Endothelial cell (in vitro differentiated cells): ENCODE measurements at regions not wholly inside any gene's neighbourhood (a gene's known extent, or its start where the extent isn't known, plus 50 kb on each side); places are given as distances from the start of the nearest gene placed in this dataset.

Experiments
- DNase-seq: peaks from one replicate; pipeline ENCODE4 v3.0.0; 2021; ENCODE audit warnings: low spot score
- H3K27ac Mint-ChIP-seq: one replicate; pipeline ENCODE4 v1.8.0; 2021; ENCODE audit warnings: mixed read lengths, inconsistent platforms; ENCODE audit not compliant: unreplicated experiment
- H3K27me3 Mint-ChIP-seq: one replicate; pipeline ENCODE4 v1.8.0; 2021; ENCODE audit warnings: mild to moderate bottlenecking, moderate library complexity, mixed read lengths, inconsistent platforms; ENCODE audit not compliant: unreplicated experiment
- H3K36me3 Mint-ChIP-seq: one replicate; pipeline ENCODE4 v1.8.0; 2021; ENCODE audit warnings: mild to moderate bottlenecking, low read depth, mixed read lengths, inconsistent platforms; ENCODE audit not compliant: unreplicated experiment
- H3K4me1 Mint-ChIP-seq: one replicate; pipeline ENCODE4 v1.8.0; 2021; ENCODE audit warnings: mild to moderate bottlenecking, mixed read lengths, inconsistent platforms; ENCODE audit not compliant: unreplicated experiment
- H3K4me3 Mint-ChIP-seq: one replicate; pipeline ENCODE4 v1.8.0; 2021; ENCODE audit warnings: mild to moderate bottlenecking, mixed read lengths, inconsistent platforms; ENCODE audit not compliant: unreplicated experiment
- H3K9me3 Mint-ChIP-seq: one replicate; pipeline ENCODE4 v1.8.0; 2021; ENCODE audit warnings: mixed read lengths, inconsistent platforms; ENCODE audit not compliant: unreplicated experiment
- TF ChIP-seq, protein P1 (sequence below): fragments of 200-600 bp; sonication (generic); IDR thresholded peaks from one replicate; pipeline ENCODE4 v1.5.0; 2021; ENCODE audit warnings: antibody characterized with exemption; ENCODE audit not compliant: unreplicated experiment

DNA sequence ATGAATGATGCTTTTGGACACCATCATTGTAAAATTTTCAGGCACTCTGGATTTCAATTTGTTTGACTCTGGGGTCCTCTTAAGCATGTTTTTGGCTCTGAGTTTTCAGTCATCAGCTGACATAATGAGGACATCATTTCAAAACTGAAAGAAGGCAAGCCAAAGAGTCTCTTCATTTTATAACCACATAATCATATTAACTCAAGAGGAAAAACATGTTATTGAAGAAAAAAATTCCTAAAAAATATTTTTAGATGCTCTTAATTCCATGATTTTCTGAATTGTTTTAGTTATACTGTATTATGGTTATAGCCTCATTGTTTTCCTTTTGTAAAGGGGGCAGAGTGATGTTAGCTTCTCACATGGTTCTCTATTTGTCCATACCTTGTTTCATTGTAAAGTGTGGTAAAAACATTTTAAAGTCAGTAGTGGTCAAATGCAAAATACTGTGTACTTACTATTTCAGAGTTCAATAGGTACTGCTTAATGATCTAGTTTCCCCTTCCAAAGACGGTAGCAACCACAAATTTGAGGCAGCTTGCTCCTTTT lies 472.1 kb downstream of the DMRT2 start:
- Mint-ChIP-seq H3K27me3 (no peaks in the 10 kb centered on the region), H3K4me1 (no peaks in the 10 kb centered on the region), H3K4me3 (no peak overlapping the region), H3K36me3 (no peaks in the 10 kb centered on the region), H3K27ac (no peak overlapping the region), H3K9me3 (no peaks in the 10 kb centered on the region)
- DNase-seq: no peak
- TF ChIP-seq, protein P1, sequence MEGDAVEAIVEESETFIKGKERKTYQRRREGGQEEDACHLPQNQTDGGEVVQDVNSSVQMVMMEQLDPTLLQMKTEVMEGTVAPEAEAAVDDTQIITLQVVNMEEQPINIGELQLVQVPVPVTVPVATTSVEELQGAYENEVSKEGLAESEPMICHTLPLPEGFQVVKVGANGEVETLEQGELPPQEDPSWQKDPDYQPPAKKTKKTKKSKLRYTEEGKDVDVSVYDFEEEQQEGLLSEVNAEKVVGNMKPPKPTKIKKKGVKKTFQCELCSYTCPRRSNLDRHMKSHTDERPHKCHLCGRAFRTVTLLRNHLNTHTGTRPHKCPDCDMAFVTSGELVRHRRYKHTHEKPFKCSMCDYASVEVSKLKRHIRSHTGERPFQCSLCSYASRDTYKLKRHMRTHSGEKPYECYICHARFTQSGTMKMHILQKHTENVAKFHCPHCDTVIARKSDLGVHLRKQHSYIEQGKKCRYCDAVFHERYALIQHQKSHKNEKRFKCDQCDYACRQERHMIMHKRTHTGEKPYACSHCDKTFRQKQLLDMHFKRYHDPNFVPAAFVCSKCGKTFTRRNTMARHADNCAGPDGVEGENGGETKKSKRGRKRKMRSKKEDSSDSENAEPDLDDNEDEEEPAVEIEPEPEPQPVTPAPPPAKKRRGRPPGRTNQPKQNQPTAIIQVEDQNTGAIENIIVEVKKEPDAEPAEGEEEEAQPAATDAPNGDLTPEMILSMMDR: no peak

DNA sequence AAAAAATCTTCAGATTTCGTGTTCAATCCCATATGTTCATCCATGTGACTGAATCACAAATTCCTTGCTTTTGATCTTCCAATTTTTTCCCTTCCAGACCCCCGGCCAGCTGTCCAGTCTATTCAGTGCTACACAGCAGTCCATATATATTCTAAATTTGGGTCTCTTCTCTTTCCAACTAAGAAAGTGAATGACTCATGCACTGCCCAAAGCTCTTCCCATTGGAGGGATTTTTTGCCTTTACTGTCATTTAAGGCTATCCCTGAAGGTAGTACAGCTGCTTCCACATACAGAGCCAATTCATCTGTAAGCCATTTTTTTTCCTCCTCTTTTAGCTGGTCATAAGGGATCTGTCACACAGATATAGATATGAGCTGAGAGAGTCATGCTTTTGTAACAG lies 478.3 kb downstream of the DMRT2 start:
- no peak for DNase-seq
- Mint-ChIP-seq H3K27me3 (no peaks in the 10 kb centered on the region), H3K27ac (no peak overlapping the region), H3K4me3 (no peak overlapping the region), H3K9me3 (no peaks in the 10 kb centered on the region), H3K4me1 (no peaks in the 10 kb centered on the region), H3K36me3 (no peaks in the 10 kb centered on the region)
- TF ChIP-seq, protein P1: no peak

DNA sequence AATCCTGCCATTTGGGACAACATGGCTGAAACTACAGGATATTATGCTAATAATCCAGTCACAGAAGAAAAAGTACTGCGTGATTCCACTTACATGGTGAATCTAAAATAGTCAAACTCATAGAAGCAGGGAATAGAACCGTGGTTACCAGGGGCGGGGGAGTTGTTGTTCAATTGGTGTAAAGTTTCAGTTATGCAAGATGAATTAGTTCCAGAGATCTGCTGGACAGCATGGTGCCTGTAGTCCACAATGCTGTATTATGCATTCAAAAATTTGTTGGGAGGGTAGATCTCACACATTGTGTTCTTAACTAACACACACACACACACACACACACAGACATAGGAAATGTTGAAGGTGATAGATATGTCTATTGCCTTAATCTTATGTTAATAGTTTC lies 480.5 kb downstream of the DMRT2 start:
- Mint-ChIP-seq H3K9me3 (no peaks in the 10 kb centered on the region), H3K27me3 (peaks cover 1% of the 10 kb centered on the region)

DNA sequence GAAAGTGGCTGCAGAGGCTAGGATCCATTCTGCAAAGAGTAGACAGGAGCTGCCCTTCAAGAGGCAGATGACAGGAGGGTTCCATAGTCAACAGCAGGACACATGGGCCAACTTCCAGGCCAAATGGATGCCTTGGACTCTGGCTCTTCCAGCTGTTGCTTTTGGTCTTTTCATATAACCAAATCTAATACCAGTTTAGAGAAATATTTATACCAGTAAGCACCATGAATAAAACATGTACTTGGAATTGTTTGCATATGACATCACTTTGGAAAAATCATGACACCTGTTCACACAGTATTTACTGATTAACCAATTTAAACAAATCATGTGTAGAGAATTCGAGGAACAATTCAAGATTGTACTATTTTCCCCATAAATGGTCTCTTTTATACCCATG lies 481.3 kb downstream of the DMRT2 start:
- Mint-ChIP-seq H3K27me3 (peaks cover 1% of the 10 kb centered on the region), H3K4me1 (no peaks in the 10 kb centered on the region), H3K27ac (no peak overlapping the region), H3K9me3 (no peaks in the 10 kb centered on the region), H3K4me3 (no peak overlapping the region), H3K36me3 (no peaks in the 10 kb centered on the region)
- TF ChIP-seq, protein P1: no peak
- no peak for DNase-seq

More for the DNA sequence above, 480.5 kb downstream of the DMRT2 start:
- Mint-ChIP-seq H3K4me1 (no peaks in the 10 kb centered on the region), H3K27ac (no peak overlapping the region), H3K4me3 (no peak overlapping the region), H3K36me3 (no peaks in the 10 kb centered on the region)
- TF ChIP-seq, protein P1: no peak
- no peak for DNase-seq

DNA sequence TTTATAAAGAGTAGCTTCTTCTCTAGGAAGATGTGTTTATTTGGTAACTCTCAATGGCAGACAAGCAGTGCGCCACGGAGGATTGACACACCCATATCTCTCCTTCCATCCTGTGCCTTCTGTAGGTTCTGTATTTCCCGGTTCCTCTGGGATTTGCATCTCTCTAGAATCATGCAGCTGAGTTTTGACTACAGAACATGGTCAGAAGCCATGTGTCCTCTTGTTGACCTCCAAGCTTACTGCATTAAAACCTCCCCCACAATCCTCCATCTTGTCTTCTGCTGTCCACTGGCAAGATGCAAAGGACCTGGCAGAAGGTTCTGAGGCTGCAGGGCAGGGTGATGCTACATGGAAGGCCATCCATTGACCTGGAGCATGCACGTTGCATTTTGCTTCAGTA lies 482.0 kb downstream of the DMRT2 start:
- TF ChIP-seq, protein P1: no peak
- H3K4me1 Mint-ChIP-seq: no peaks in the 10 kb centered on the region
- H3K27me3 Mint-ChIP-seq: peaks cover 1% of the 10 kb centered on the region
- H3K4me3 Mint-ChIP-seq: no peak overlapping the region
- H3K9me3 Mint-ChIP-seq: no peaks in the 10 kb centered on the region
- no peak for DNase-seq
- no peaks in the 10 kb centered on the region for H3K36me3 Mint-ChIP-seq
- no peak overlapping the region for H3K27ac Mint-ChIP-seq
